GM21390 (cell line): ENCODE measurements at regions not wholly inside any gene's neighbourhood (a gene's known extent, or its start where the extent isn't known, plus 50 kb on each side); places are given as distances from the start of the nearest gene placed in this dataset.
A peak's percentile ranks its signal among the peaks of the same experiment; 100 is the strongest.
"Not testable (repeated sequence)": the region's sequence is repeated elsewhere in the genome, so short reads cannot be mapped to it uniquely, and the experiment has no call there.

ENCODE experiments used
- ATAC-seq: cut with Tn5 transposase; IDR thresholded peaks from one replicate; pipeline ENCODE4 v1.9.1; 2021; ENCODE audit not compliant: unreplicated experiment

DNA sequence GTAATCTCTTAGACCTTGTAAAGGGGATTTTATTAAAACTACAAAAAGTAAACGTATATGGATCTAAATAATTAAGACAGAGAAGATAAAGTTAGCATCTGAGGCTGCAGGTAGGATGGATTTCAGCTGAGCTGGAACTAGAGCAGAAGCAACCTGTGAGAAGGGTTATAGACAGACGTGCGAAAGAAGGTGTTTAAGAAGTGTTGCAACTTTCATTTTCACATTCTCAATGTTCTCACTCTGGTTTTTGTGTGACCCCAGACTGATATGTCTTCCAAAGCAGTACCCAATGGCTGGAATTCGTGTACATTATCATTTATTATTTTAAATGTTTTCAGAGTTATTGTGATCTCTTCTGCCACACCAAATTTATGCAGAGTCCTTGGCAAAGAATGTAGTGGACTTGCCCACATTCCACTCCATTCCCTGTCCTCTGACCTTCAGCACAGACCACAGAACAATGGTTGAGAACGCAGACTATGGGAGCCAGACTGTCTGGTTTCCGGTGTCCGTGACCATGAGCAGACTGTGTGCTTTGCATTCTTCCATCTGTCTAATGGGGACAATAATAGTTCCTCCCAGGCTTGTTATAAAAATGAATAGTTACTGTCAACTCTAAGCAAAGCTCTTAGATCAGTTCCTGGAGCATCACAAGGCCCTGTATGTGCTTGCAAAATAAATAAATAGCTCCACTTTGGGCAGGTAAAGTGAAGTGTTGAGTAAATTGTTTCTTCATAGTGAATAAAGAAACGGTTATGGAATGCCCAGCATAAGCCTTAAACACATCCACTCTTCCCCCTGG, 140.6 kb upstream of the SAMSN1 start:
- peak; percentile 66 for ATAC-seq

- ATAC-seq = no peak
Observed at GRCh38 chr21:14685568-14685967, 139.5 kb upstream of the SAMSN1 start.

- ATAC-seq = no peak
Observed at GRCh38 chr21:14684071-14684470, 138.0 kb upstream of the SAMSN1 start.

- no peak for ATAC-seq
Observed at GRCh38 chr21:14683063-14683462, 136.9 kb upstream of the SAMSN1 start.

- ATAC-seq = no peak
Observed at GRCh38 chr21:14678973-14679574, 133.0 kb upstream of the SAMSN1 start.

- no peak for ATAC-seq
Observed at GRCh38 chr21:14677639-14678179, 131.6 kb upstream of the SAMSN1 start.

- ATAC-seq = no peak
Observed at GRCh38 chr21:14677013-14677412, 130.9 kb upstream of the SAMSN1 start.

GRCh38 chr21:14675774-14676530, 129.8 kb upstream of the SAMSN1 start:
- peak; percentile 74 for ATAC-seq

DNA sequence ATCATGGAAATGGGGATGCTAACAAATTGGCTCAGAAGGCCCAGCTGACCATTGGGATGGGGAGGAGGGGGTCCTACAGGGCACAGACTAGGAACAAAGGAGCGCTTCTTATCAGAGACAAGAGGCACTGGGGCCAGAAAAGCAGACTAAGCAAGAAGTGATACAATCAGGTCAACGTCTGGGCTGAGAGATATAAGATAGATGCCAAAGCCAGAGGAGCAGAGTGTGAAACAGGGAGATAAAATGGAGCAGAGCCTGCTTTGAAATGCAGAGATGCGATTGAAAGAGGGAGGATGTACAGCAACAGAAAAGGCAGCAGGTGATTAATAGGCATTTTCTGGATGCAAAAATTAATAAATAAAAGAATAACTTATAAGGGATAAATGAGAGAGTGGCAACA, 127.5 kb upstream of the SAMSN1 start:
- ATAC-seq = no peak

DNA sequence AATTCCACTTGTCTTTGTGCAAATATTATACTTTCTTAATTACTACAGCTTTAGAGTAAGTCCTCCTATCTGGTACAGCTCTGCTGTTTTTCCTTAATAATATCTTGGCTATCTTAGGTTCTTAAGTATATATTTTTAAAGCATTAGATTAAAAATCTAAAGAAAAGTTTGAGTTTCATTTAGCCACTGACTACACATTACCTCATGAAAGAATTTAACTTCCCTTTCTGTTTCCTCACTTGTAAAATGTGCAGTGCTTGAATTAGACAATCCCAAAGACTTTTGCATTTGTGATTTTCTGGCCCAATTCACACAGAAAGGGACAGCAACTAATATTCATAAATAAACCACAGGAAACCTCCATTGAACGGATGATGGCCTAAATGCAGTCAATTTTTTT, 126.4 kb upstream of the SAMSN1 start:
- no peak for ATAC-seq

- ATAC-seq = no peak
Observed at GRCh38 chr21:14670409-14670808, 124.3 kb upstream of the SAMSN1 start.

GRCh38 chr21:14669092-14669491, 123.0 kb upstream of the SAMSN1 start:
- not testable (repeated sequence) for ATAC-seq

DNA sequence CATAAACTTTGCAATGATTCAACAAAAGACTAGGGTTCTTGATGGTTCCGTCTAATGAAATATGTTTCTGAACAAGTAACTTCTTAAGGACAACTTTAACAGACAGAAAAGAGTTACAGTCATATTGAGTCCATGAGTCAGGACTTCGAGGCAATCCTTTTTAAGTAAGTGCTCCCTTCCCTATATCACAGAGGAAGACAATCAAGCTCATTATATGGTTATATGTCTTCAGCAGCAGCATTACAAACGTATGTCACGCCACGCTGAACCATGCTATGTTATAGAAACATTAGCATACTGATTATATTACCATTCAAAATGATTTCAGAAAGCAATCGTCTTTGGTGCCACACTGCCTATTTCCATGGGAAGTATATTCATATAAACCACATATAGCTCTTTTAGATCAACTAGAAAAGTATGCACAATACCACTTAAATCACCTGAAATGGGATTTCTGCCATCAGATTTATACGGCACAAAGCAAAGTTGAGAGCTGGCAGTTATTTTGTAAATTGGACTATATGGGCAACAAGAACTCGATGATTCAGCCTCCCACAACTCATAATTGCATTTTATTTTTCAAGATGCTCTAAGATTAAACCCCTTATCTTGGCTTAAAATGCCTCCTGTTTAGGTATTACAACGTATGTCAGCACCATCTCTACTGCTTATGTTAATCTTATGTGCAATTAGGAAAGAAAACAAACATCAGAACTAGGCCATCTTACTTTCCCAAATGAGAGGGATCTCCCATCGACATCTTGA, 111.3 kb upstream of the SAMSN1 start:
- no peak for ATAC-seq

- no peak for ATAC-seq
Observed at GRCh38 chr21:14646893-14647292, 100.8 kb upstream of the SAMSN1 start.

GRCh38 chr21:14645702-14646101, 99.6 kb upstream of the SAMSN1 start:
- ATAC-seq = no peak

DNA sequence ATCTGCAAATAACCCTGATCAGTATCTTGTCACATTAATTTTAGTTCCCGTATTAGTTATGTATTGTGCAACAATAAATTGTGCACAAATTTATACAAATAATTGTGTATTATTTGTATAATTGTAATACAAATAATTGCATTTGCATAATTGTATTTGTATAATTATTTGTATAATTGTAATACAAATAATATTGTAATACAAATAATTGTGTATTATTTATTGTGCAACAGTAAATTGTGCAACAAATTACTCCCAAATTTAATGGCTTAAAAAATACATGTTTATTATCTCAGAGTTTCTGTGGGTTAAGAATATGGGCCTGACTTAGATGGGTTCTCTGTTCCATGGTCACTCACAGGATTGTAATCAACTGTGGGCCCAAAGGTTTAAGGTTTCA, 86.2 kb upstream of the SAMSN1 start:
- no peak for ATAC-seq

- no peak for ATAC-seq
Observed at GRCh38 chr21:14630556-14631069, 84.5 kb upstream of the SAMSN1 start.

- ATAC-seq = no peak
Observed at GRCh38 chr21:14629461-14629860, 83.3 kb upstream of the SAMSN1 start.

DNA sequence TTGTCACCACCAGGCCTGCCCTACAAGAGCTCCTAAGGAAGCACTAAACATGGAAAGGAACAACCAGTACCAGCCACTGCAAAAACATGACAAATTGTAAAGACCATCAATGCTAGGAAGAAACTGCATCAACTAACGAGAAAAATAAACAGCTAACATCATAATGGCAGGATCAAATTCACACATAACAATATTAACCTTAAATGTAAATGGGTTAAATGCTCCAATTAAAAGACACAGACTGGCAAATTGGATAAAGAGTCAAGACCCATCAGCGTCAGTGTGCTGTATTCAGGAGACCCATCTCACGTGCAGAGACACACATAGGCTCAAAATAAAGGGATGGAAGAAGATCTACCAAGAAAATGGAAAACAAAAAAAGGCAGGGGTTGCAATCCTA, 77.0 kb upstream of the SAMSN1 start:
- not testable (repeated sequence) for ATAC-seq

DNA sequence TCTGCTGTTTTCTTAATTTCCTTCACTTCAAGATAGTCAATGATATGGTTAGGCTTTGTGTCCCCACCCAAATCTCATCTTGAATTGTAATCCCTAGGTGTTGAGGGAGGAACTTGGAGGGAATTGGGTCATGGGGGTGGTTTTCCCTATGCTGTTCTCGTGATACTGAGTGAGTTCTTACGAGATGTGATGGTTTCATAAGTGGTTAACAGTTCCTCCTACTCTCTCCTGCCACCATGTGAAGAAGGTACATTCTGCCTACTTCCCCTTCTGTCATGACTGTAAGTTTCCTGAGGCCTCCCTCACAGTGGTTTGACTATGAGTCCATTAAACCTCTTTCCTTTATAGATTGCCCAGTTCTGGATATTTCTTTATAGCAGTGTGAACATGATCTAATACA, 74.0 kb upstream of the SAMSN1 start:
- no peak for ATAC-seq

DNA sequence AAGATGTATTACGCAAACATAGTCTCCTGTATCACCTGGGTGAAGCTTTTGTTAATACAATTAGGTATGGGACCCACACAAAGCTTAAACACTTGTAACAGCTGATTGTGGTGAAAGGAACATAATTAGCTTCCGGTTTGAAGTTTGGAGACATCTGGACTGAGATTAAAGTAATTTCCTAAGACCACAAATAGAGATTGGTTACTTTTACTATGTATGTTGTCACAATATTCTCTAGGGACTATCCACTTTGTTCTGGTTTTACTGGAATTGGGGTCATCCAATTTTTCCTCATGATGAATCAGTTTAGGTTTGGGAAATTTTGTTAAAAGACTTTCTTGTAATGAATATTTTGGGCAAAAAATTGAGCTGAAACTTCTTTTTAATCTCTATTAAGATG, 71.8 kb upstream of the SAMSN1 start:
- no peak for ATAC-seq
